Activated CD8-positive, alpha-beta T cell treated with anti-CD3 and anti-CD28 coated beads for 36 hours (primary cell): ENCODE measurements at regions not wholly inside any gene's neighbourhood (a gene's known extent, or its start where the extent isn't known, plus 50 kb on each side); places are given as distances from the start of the nearest gene placed in this dataset.

Source experiments
- ATAC-seq: fragments of 200-7000 bp; cut with Tn5 transposase; one replicate; pipeline ENCODE4 v1.10.0; 2021; ENCODE audit warnings: mild to moderate bottlenecking, moderate library complexity
- CTCF ChIA-PET: fragments of 350-600 bp; sonication (Branson Sonifier 250); formaldehyde crosslinking; loops from one replicate; lab custom pipeline; 2021; ENCODE audit warnings: antibody characterized with exemption; lab: Charles Lee
- POLR2A ChIA-PET: fragments of 350-600 bp; sonication (Branson Sonifier 250); formaldehyde crosslinking; loops from one replicate; lab custom pipeline; 2021; ENCODE audit warnings: antibody characterized with exemption; lab: Charles Lee
- DNase-seq: peaks from one replicate; pipeline ENCODE4 v3.0.0-alpha.2; 2020
- H3K27ac Mint-ChIP-seq: one replicate; pipeline ENCODE4 v1.8.0; 2021; ENCODE audit warnings: mild to moderate bottlenecking, mixed read lengths
- H3K27me3 Mint-ChIP-seq: one replicate; pipeline ENCODE4 v1.8.0; 2021; ENCODE audit warnings: mixed read lengths
- H3K36me3 Mint-ChIP-seq: one replicate; pipeline ENCODE4 v1.8.0; 2021; ENCODE audit warnings: low read depth, mixed read lengths
- H3K4me1 Mint-ChIP-seq: one replicate; pipeline ENCODE4 v1.8.0; 2021; ENCODE audit warnings: low read depth, mixed read lengths
- H3K4me3 Mint-ChIP-seq: one replicate; pipeline ENCODE4 v1.8.0; 2021; ENCODE audit warnings: mild to moderate bottlenecking, moderate library complexity, mixed read lengths
- H3K9me3 Mint-ChIP-seq: one replicate; pipeline ENCODE4 v1.8.0; 2021; ENCODE audit warnings: mixed read lengths
- intact Hi-C: fragments of 100-400 bp; cut with micrococcal nuclease; formaldehyde crosslinking; loops from one replicate; pipeline ENCODE4 v1.10.0; 2022
- TF ChIP-seq, protein P1 (sequence below): fragments of 200-600 bp; IDR thresholded peaks from one replicate; pipeline ENCODE4 v1.8.0; 2022; ENCODE audit warnings: antibody characterized with exemption, mild to moderate bottlenecking

DNA sequence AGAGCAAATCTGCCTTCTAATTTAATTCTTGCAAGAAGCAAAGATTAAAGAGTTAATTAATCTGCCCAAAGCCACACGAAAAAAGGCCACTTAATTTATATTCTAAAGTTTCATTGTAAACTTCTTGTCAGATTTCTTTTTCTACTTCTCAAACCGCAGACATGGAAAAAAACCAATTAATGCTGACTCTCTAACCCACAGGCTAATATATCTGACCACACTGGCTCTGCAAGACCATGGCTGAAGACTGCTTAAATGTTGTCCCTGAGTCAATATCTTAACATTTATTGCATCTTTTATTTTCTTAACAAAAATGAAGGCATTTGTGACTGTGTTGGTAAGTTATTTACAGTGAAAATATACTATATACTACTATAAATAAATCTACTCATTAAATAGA is 234.0 kb upstream of the SP8 start:
- POLR2A ChIA-PET, result no interaction called here
- no peaks in the 10 kb centered on the region for H3K4me1 Mint-ChIP-seq
- no peak for DNase-seq
- H3K36me3 Mint-ChIP-seq, result no peaks in the 10 kb centered on the region
- CTCF ChIA-PET, result no interaction called here
- H3K27me3 Mint-ChIP-seq, result no peaks in the 10 kb centered on the region
- no peak overlapping the region for H3K27ac Mint-ChIP-seq
- H3K4me3 Mint-ChIP-seq, result no peak overlapping the region
- TF ChIP-seq, protein P1, sequence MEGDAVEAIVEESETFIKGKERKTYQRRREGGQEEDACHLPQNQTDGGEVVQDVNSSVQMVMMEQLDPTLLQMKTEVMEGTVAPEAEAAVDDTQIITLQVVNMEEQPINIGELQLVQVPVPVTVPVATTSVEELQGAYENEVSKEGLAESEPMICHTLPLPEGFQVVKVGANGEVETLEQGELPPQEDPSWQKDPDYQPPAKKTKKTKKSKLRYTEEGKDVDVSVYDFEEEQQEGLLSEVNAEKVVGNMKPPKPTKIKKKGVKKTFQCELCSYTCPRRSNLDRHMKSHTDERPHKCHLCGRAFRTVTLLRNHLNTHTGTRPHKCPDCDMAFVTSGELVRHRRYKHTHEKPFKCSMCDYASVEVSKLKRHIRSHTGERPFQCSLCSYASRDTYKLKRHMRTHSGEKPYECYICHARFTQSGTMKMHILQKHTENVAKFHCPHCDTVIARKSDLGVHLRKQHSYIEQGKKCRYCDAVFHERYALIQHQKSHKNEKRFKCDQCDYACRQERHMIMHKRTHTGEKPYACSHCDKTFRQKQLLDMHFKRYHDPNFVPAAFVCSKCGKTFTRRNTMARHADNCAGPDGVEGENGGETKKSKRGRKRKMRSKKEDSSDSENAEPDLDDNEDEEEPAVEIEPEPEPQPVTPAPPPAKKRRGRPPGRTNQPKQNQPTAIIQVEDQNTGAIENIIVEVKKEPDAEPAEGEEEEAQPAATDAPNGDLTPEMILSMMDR, result no peak
- no peaks in the 10 kb centered on the region for H3K9me3 Mint-ChIP-seq
- intact Hi-C loops, result no loop called here
- ATAC-seq, result no peak

DNA sequence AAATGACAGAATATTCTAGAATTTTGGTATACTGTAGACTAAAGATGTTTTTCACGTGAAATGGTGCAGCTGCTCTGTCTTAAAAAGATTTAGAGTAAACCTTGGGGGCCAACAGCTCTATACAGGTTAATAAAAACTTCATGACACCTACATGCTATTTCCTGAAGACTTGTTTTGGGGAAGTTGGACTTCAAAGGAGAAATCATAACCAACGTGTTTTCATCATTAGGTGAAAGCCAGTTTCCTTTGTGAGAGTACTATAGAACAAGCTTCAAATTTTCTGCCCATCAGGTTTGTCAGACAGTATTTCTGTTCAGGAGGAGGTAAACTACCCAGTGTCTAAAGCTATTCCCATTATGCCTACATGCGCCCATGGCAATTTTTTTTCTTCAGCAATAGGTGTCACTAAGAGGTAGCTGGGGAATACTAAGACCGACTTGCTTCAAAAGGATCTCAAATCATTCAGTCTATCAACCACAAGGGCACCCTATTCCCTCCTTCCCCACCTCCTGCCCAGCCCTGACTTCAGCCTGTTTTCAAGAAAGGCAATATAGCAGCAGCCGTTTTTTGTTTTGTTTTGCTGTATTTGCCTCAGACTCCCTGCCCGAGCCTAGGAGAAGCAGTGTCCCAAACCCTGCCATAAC is 237.3 kb upstream of the SP8 start:
- H3K4me3 Mint-ChIP-seq, result no peak overlapping the region
- DNase-seq, result no peak
- no peaks in the 10 kb centered on the region for H3K27me3 Mint-ChIP-seq
- no peaks in the 10 kb centered on the region for H3K4me1 Mint-ChIP-seq
- H3K36me3 Mint-ChIP-seq, result no peaks in the 10 kb centered on the region
- H3K9me3 Mint-ChIP-seq, result no peaks in the 10 kb centered on the region
- no peak overlapping the region for H3K27ac Mint-ChIP-seq
- TF ChIP-seq, protein P1, result no peak
- no peak for ATAC-seq
- CTCF ChIA-PET, result no interaction called here
- intact Hi-C loops, result no loop called here
- POLR2A ChIA-PET, result no interaction called here

DNA sequence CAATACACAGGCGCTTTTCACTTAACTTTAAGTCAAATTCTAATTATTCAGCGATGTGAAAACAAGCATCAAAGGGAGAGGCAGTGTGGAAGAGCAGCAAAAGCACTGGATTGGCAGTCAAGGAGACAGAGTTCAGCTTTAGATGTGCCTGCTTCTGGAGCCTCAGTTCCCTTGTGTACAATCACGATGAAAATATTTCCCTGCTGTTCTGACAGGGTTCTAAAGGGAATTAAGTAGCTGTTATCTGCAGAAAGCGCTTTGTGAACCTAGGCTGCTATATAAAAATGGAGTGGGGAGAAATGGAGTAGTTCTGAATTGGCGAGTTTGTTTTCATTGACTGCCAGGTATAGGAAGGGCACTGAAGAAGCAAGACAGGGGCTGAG is 237.8 kb upstream of the SP8 start:
- intact Hi-C loops, result no loop called here
- Mint-ChIP-seq H3K27ac (no peak overlapping the region), H3K4me3 (no peak overlapping the region), H3K27me3 (no peaks in the 10 kb centered on the region), H3K36me3 (no peaks in the 10 kb centered on the region), H3K9me3 (no peaks in the 10 kb centered on the region), H3K4me1 (no peaks in the 10 kb centered on the region)
- DNase-seq (no peak), ATAC-seq (no peak)
- ChIA-PET CTCF (no interaction called here), POLR2A (no interaction called here)
- TF ChIP-seq, protein P1, result no peak

DNA sequence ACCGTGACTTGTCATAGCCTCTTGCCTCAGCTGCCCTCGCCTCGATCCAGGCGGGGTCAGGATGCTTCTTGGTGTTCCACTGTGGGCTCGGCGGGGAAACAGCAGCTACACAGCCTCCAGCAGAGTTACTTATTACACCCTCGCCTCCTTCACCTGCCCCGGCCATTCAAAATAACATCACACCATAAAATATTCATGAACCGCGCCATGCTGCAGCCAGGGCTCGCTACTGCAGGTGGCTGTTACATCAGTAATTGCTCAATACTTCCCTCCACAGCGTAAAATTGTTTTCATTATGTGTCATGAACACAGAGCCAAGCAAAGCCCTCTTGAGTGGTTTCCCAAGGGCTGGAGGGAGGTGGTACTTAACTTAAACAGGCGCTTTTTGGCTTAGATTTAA is 241.5 kb upstream of the SP8 start:
- no peaks in the 10 kb centered on the region for H3K9me3 Mint-ChIP-seq
- intact Hi-C loops, result no loop called here
- H3K27me3 Mint-ChIP-seq, result no peaks in the 10 kb centered on the region
- ChIA-PET CTCF (no interaction called here), POLR2A (no interaction called here)
- ATAC-seq (no peak), DNase-seq (no peak)
- H3K36me3 Mint-ChIP-seq, result no peaks in the 10 kb centered on the region
- no peak overlapping the region for H3K4me3 Mint-ChIP-seq
- TF ChIP-seq, protein P1, result no peak
- no peak overlapping the region for H3K27ac Mint-ChIP-seq
- no peaks in the 10 kb centered on the region for H3K4me1 Mint-ChIP-seq

DNA sequence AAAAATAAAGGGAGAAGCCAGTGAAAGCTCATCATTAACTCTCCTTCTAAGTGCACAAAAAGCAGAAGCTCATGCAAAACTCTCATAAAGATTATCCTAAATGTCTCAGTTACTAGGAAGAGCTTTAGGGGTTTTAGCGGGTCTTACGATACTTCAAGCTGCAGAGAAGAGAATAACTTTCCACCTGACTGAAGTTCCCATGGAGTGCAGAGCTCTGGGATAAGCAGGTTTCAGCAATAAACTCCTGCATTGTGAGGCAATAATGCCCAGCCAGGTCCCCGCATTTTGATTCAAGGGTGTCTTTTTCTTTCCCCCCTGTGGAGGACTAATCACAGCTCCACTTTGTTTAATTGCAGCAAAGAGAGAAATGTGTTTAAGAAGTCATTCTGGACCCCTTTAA is 241.9 kb upstream of the SP8 start:
- no peak for DNase-seq
- CTCF ChIA-PET, result no interaction called here
- POLR2A ChIA-PET, result no interaction called here
- intact Hi-C loops, result no loop called here
- H3K4me1 Mint-ChIP-seq, result no peaks in the 10 kb centered on the region
- H3K9me3 Mint-ChIP-seq, result no peaks in the 10 kb centered on the region
- H3K4me3 Mint-ChIP-seq, result no peak overlapping the region
- TF ChIP-seq, protein P1, result no peak
- ATAC-seq, result no peak
- no peak overlapping the region for H3K27ac Mint-ChIP-seq
- H3K27me3 Mint-ChIP-seq, result no peaks in the 10 kb centered on the region
- H3K36me3 Mint-ChIP-seq, result no peaks in the 10 kb centered on the region
